ENCODE measurements at regions not wholly inside any gene's neighbourhood (a gene's known extent, or its start where the extent isn't known, plus 50 kb on each side); places are given as distances from the start of the nearest gene placed in this dataset.

- no peak for TF ChIP-seq NCOA6 (IDR thresholded peaks at IDR 0.05)
- no peak for TF ChIP-seq RFX5 (IDR thresholded peaks at IDR 0.05; ENCODE audit: low read depth, low read length)
- TF ChIP-seq TEAD4 (IDR thresholded peaks at IDR 0.05; ENCODE audit: low read length): no peak
- no peak for TF ChIP-seq TEAD4 (CRISPR knock-in tag; IDR thresholded peaks at IDR 0.05; ENCODE audit: borderline replicate concordance)
- no peak for TF ChIP-seq ZBED1 (IDR thresholded peaks at IDR 0.05)
- TF ChIP-seq JUN (IDR thresholded peaks at IDR 0.05; ENCODE audit: borderline replicate concordance, low read depth, low read length): no peak
- no peak for TF ChIP-seq JUN (CRISPR knock-in tag; IDR thresholded peaks at IDR 0.05; ENCODE audit: borderline replicate concordance)
- TF ChIP-seq, protein P1, sequence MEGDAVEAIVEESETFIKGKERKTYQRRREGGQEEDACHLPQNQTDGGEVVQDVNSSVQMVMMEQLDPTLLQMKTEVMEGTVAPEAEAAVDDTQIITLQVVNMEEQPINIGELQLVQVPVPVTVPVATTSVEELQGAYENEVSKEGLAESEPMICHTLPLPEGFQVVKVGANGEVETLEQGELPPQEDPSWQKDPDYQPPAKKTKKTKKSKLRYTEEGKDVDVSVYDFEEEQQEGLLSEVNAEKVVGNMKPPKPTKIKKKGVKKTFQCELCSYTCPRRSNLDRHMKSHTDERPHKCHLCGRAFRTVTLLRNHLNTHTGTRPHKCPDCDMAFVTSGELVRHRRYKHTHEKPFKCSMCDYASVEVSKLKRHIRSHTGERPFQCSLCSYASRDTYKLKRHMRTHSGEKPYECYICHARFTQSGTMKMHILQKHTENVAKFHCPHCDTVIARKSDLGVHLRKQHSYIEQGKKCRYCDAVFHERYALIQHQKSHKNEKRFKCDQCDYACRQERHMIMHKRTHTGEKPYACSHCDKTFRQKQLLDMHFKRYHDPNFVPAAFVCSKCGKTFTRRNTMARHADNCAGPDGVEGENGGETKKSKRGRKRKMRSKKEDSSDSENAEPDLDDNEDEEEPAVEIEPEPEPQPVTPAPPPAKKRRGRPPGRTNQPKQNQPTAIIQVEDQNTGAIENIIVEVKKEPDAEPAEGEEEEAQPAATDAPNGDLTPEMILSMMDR (IDR thresholded peaks at IDR 0.05 in 2 of 3, conservative IDR thresholded peaks at IDR 0.05 in 1 of 3; ENCODE audit: insufficient read depth in 2 of 3, low read depth in 1 of 3, low read length in 3 of 3): no peak
- no peak for TF ChIP-seq TBP (optimal IDR thresholded peaks at IDR 0.05; ENCODE audit: low read depth, low read length)
- TF ChIP-seq GABPA (tag; conservative IDR thresholded peaks at IDR 0.05; ENCODE audit: low read depth): no peak
- no peak for TF ChIP-seq SNAPC5 (CRISPR knock-in tag; IDR thresholded peaks at IDR 0.05)
- no peak for TF ChIP-seq SAFB2 (IDR thresholded peaks at IDR 0.05; ENCODE audit: borderline replicate concordance, low read depth, low read length, severe bottlenecking)
Observed at GRCh38 chr6:149235130-149235561, 82.4 kb upstream of the TAB2 start.
